CD14-positive monocyte (primary cell): ENCODE measurements at regions not wholly inside any gene's neighbourhood (a gene's known extent, or its start where the extent isn't known, plus 50 kb on each side); places are given as distances from the start of the nearest gene placed in this dataset.

ENCODE experiments used
- DNase-seq, 3 donors: peaks; one replicate each; pipeline ENCODE4 v3.0.0-alpha.2; 2011 to 2022
- H2AFZ ChIP-seq: 2 replicates; pipeline ENCODE4 v1.6.0; 2012; ENCODE audit warnings: mild to moderate bottlenecking, low read depth, low read length, inconsistent platforms; ENCODE audit not compliant: insufficient read depth, poor library complexity, severe bottlenecking
- H3K27ac ChIP-seq, 2 donors: 1 replicate in 1 of 2; 2 replicates in 1 of 2; pipeline ENCODE4 v1.5.1; 2012 to 2013; ENCODE audit warnings: low read length in 2 of 2, control low read depth in 1 of 2, inconsistent platforms in 1 of 2, low read depth in 1 of 2, mild to moderate bottlenecking in 1 of 2
- H3K27me3 ChIP-seq, 2 donors: one replicate each; pipeline versions ENCODE4 v1.6.0 to v1.6.1; 2011 to 2013; ENCODE audit warnings: low read length in 2 of 2; ENCODE audit not compliant: control insufficient read depth in 2 of 2, insufficient read depth in 2 of 2
- H3K36me3 ChIP-seq, 2 donors: replicated peaks in 1 of 2; 1 replicate in 1 of 2; 2 replicates in 1 of 2; pipeline versions ENCODE4 v1.5.1 to v1.6.1; 2012 to 2013; ENCODE audit warnings: low read length in 2 of 2, control low read depth in 1 of 2, inconsistent platforms in 1 of 2, mild to moderate bottlenecking in 1 of 2; ENCODE audit not compliant: insufficient read depth in 2 of 2, control insufficient read depth in 1 of 2
- H3K4me1 ChIP-seq, 2 donors: 1 replicate in 1 of 2; 2 replicates in 1 of 2; pipeline versions ENCODE4 v1.5.1 to v1.6.1; 2012 to 2013; ENCODE audit warnings: low read length in 2 of 2, control low read depth in 1 of 2, inconsistent platforms in 1 of 2, mild to moderate bottlenecking in 1 of 2, moderate library complexity in 1 of 2; ENCODE audit not compliant: insufficient read depth in 2 of 2, control insufficient read depth in 1 of 2
- H3K4me2 ChIP-seq: replicated peaks from 2 replicates; pipeline ENCODE3; 2012; ENCODE audit warnings: low read length, moderate library complexity, mild to moderate bottlenecking; ENCODE audit not compliant: poor library complexity, severe bottlenecking; ENCODE audit errors: extremely low read depth
- H3K4me3 ChIP-seq, 3 experiments: fragments of 200-600 bp in 1 of 3; sonication (generic) in 1 of 3; replicated peaks in 1 of 3; 1 replicate in 2 of 3; 2 replicates in 1 of 3; pipeline ENCODE4 v1.5.1; 2011 to 2013; ENCODE audit warnings: low read length in 3 of 3, mild to moderate bottlenecking in 3 of 3, control low read depth in 2 of 3, low read depth in 2 of 3, inconsistent platforms in 1 of 3, moderate library complexity in 1 of 3
- H3K79me2 ChIP-seq: 2 replicates; pipeline ENCODE4 v1.6.0; 2012; ENCODE audit warnings: mild to moderate bottlenecking, control low read depth, inconsistent platforms, low read length, moderate library complexity; ENCODE audit not compliant: insufficient read depth
- H3K9ac ChIP-seq: 2 replicates; pipeline ENCODE4 v1.6.0; 2017; ENCODE audit warnings: low read length, mild to moderate bottlenecking; ENCODE audit not compliant: insufficient read depth, poor library complexity, severe bottlenecking
- H3K9me3 ChIP-seq, 2 donors: replicated peaks in 1 of 2; 1 replicate in 1 of 2; 2 replicates in 1 of 2; pipeline versions ENCODE4 v1.5.1 to v1.6.1; 2012 to 2013; ENCODE audit warnings: low read length in 2 of 2, control low read depth in 1 of 2; ENCODE audit not compliant: control insufficient read depth in 1 of 2, insufficient read depth in 1 of 2
- H4K20me1 ChIP-seq: 2 replicates; pipeline ENCODE4 v1.6.0; 2012; ENCODE audit warnings: mild to moderate bottlenecking, low read length, control low read depth, moderate library complexity; ENCODE audit not compliant: insufficient read depth
- H3K27ac Mint-ChIP-seq, 7 donors: one replicate each; pipeline ENCODE4 v1.8.0; 2020; ENCODE audit warnings: mild to moderate bottlenecking in 7 of 7, mixed read lengths in 7 of 7, moderate library complexity in 6 of 7, inconsistent platforms in 2 of 7
- H3K27me3 Mint-ChIP-seq, 3 donors: one replicate each; pipeline ENCODE4 v1.8.0; 2021 to 2022; ENCODE audit warnings: low read depth in 3 of 3, mild to moderate bottlenecking in 3 of 3, mixed read lengths in 3 of 3, moderate library complexity in 3 of 3, inconsistent platforms in 1 of 3
- H3K36me3 Mint-ChIP-seq, 2 donors: one replicate each; pipeline ENCODE4 v1.8.0; 2020; ENCODE audit warnings: mixed read lengths in 2 of 2, inconsistent platforms in 1 of 2, mild to moderate bottlenecking in 1 of 2
- H3K4me1 Mint-ChIP-seq: one replicate; pipeline ENCODE4 v1.8.0; 2020; ENCODE audit warnings: mild to moderate bottlenecking, mixed read lengths
- H3K4me3 Mint-ChIP-seq, 2 donors: one replicate each; pipeline ENCODE4 v1.8.0; 2020; ENCODE audit warnings: mild to moderate bottlenecking in 2 of 2, mixed read lengths in 2 of 2, moderate library complexity in 1 of 2
- H3K9me3 Mint-ChIP-seq, 7 donors: one replicate each; pipeline ENCODE4 v1.8.0; 2020 to 2022; ENCODE audit warnings: mixed read lengths in 7 of 7, mild to moderate bottlenecking in 6 of 7, moderate library complexity in 6 of 7, inconsistent platforms in 2 of 7
- WGBS: methylation state at CpG from one replicate; pipeline ENCODE4 v1.1.5; 2013; ENCODE audit warnings: missing lambda C conversion rate; ENCODE audit not compliant: insufficient coverage; 5-methylcytosine and 5-hydroxymethylcytosine counted together
- intact Hi-C, 2 donors: fragments of 100-400 bp; cut with micrococcal nuclease; formaldehyde crosslinking; loops; one replicate each; pipeline versions ENCODE4 v1.15.0 to v1.15.1; 2023
- TF ChIP-seq, protein P1 (sequence below): fragments of 200-600 bp; IDR thresholded peaks from one replicate; pipeline ENCODE4 v1.8.0; 2022; ENCODE audit warnings: antibody characterized with exemption, mild to moderate bottlenecking

DNA sequence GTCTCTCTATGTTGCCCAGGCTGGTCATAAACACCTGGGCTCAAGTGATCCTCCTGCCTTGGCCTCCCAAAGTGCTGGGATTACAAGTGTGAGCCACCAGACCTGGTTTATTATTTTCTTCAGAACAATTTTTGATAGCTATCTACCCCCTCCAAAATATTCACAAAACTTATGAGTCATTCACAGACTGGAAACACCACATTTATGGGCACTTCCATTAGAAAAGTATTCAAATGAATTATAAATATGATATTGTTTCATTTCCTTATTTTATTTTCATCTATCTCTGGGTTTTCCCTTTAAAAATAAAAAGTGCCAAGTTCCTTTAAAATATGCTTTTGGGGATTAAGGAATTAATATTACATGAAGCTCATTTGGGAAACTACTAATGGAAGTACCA, 58.8 kb upstream of the MSTN start:
- no peaks in the 10 kb centered on the region for H3K4me1 ChIP-seq
- H3K36me3 ChIP-seq: no peaks in the 10 kb centered on the region
- no peaks in the 10 kb centered on the region for H3K79me2 ChIP-seq
- intact Hi-C loops: no loop called here
- H3K9ac ChIP-seq: no peak overlapping the region
- TF ChIP-seq, protein P1, sequence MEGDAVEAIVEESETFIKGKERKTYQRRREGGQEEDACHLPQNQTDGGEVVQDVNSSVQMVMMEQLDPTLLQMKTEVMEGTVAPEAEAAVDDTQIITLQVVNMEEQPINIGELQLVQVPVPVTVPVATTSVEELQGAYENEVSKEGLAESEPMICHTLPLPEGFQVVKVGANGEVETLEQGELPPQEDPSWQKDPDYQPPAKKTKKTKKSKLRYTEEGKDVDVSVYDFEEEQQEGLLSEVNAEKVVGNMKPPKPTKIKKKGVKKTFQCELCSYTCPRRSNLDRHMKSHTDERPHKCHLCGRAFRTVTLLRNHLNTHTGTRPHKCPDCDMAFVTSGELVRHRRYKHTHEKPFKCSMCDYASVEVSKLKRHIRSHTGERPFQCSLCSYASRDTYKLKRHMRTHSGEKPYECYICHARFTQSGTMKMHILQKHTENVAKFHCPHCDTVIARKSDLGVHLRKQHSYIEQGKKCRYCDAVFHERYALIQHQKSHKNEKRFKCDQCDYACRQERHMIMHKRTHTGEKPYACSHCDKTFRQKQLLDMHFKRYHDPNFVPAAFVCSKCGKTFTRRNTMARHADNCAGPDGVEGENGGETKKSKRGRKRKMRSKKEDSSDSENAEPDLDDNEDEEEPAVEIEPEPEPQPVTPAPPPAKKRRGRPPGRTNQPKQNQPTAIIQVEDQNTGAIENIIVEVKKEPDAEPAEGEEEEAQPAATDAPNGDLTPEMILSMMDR: no peak
- H4K20me1 ChIP-seq: no peaks in the 10 kb centered on the region
- no peak overlapping the region for H3K27ac Mint-ChIP-seq
- H3K27me3 Mint-ChIP-seq: peaks cover 0 to 2% (median 0%) of the 10 kb centered on the region in 3 donors
- no peak overlapping the region for H3K27ac ChIP-seq
- H3K4me3 ChIP-seq: no peak overlapping the region
- H3K4me1 Mint-ChIP-seq: peaks cover 10% of the 10 kb centered on the region
- no peaks in the 10 kb centered on the region for H3K36me3 Mint-ChIP-seq
- peaks cover 0 to 5% (median 0%) of the 10 kb centered on the region in 7 donors for H3K9me3 Mint-ChIP-seq
- H3K27me3 ChIP-seq: no peaks in the 10 kb centered on the region
- H3K9me3 ChIP-seq: no peaks in the 10 kb centered on the region
- no peak overlapping the region for H2AFZ ChIP-seq
- no peak overlapping the region for H3K4me2 ChIP-seq
- H3K4me3 Mint-ChIP-seq: no peak overlapping the region
- DNase-seq: no peak

- WGBS: 88% methylated on average over 6 of the region's 14 CpGs
- H3K27me3 Mint-ChIP-seq: peaks cover 0 to 2% (median 0%) of the 10 kb centered on the region in 3 donors
- Histone ChIP-seq H3K4me1 (no peaks in the 10 kb centered on the region), H3K4me3 (peak overlapping the region in 1 of 3 experiments; percentile 60), H3K27me3 (no peaks in the 10 kb centered on the region), H4K20me1 (no peaks in the 10 kb centered on the region), H3K27ac (no peak overlapping the region), H3K9me3 (no peaks in the 10 kb centered on the region), H3K79me2 (no peaks in the 10 kb centered on the region), H2AFZ (peak overlapping the region; percentile 22), H3K4me2 (no peak overlapping the region), H3K36me3 (no peaks in the 10 kb centered on the region), H3K9ac (no peak overlapping the region)
- H3K9me3 Mint-ChIP-seq: peaks cover 0 to 5% (median under 1%) of the 10 kb centered on the region in 7 donors
- no peak overlapping the region for H3K27ac Mint-ChIP-seq
- DNase-seq: no peak
- peak overlapping the region in 1 of 2 donors; percentile 27 for H3K4me3 Mint-ChIP-seq
- H3K36me3 Mint-ChIP-seq: no peaks in the 10 kb centered on the region
- intact Hi-C loops: no loop called here
- peaks cover 10% of the 10 kb centered on the region for H3K4me1 Mint-ChIP-seq
- TF ChIP-seq, protein P1: no peak
Measured at GRCh38 chr2:190119923-190120590, 57.5 kb upstream of the MSTN start.
